Natural killer cell treated with Interleukin-12 subunit alpha and Interleukin-12 subunit beta and Interleukin-15 and Interleukin-18, amount 100 ng/mL, for 72 hours (primary cell): ENCODE measurements at regions not wholly inside any gene's neighbourhood (a gene's known extent, or its start where the extent isn't known, plus 50 kb on each side); places are given as distances from the start of the nearest gene placed in this dataset.

Source experiments
- ATAC-seq, 2 donors: fragments of 150-1000 bp; cut with Tn5 transposase in 1 of 2; sonication (Bioruptor Pico), chemical (Tn5 transposase) in 1 of 2; 2 replicates each; pipeline ENCODE4 v1.10.0; 2021
- DNase-seq: peaks from one replicate; pipeline ENCODE4 v3.0.0; 2022; ENCODE audit warnings: low spot score
- H3K27ac Mint-ChIP-seq, 2 donors: 1 replicate in 1 of 2; 2 replicates in 1 of 2; pipeline ENCODE4 v1.8.0; 2022; ENCODE audit warnings: mixed read lengths in 2 of 2, mild to moderate bottlenecking in 1 of 2, moderate library complexity in 1 of 2
- H3K27me3 Mint-ChIP-seq, 2 donors: 1 replicate in 1 of 2; 2 replicates in 1 of 2; pipeline ENCODE4 v1.8.0; 2022; ENCODE audit warnings: mixed read lengths in 2 of 2
- H3K36me3 Mint-ChIP-seq: one replicate; pipeline ENCODE4 v1.8.0; 2022; ENCODE audit warnings: mixed read lengths
- H3K4me1 Mint-ChIP-seq, 2 donors: 1 replicate in 1 of 2; 2 replicates in 1 of 2; pipeline ENCODE4 v1.8.0; 2022; ENCODE audit warnings: low read depth in 2 of 2, mixed read lengths in 2 of 2, mild to moderate bottlenecking in 1 of 2
- H3K4me3 Mint-ChIP-seq: one replicate; pipeline ENCODE4 v1.8.0; 2022; ENCODE audit warnings: mixed read lengths
- H3K9me3 Mint-ChIP-seq: 2 replicates; pipeline ENCODE4 v1.8.0; 2022; ENCODE audit warnings: mixed read lengths

DNA sequence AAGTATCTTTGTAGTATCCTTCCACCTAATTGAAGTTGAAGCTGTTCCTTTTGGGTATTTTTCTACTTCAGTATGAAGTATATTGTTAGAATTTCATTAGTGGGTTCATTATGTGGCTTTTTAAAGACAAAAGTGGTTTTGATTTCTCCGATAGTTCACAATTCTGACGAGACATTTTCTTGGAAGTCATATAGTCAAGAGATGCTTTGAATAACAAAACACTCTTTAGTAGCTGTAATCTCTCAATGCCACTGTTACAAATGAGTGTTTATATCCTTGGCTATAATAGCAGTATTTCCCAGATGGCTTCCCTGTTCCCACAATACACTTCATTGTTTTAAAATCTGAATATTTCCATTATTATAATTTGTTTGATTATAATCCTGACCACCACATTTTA lies 108.7 kb upstream of the F3 start:
- ATAC-seq: no peak
- Mint-ChIP-seq H3K27me3 (peaks cover 13 to 20% of the 10 kb centered on the region in 2 donors), H3K4me3 (no peak overlapping the region), H3K27ac (no peak overlapping the region), H3K36me3 (no peaks in the 10 kb centered on the region), H3K4me1 (peaks cover 0 to 4% of the 10 kb centered on the region in 2 donors), H3K9me3 (no peaks in the 10 kb centered on the region)
- no peak for DNase-seq

DNA sequence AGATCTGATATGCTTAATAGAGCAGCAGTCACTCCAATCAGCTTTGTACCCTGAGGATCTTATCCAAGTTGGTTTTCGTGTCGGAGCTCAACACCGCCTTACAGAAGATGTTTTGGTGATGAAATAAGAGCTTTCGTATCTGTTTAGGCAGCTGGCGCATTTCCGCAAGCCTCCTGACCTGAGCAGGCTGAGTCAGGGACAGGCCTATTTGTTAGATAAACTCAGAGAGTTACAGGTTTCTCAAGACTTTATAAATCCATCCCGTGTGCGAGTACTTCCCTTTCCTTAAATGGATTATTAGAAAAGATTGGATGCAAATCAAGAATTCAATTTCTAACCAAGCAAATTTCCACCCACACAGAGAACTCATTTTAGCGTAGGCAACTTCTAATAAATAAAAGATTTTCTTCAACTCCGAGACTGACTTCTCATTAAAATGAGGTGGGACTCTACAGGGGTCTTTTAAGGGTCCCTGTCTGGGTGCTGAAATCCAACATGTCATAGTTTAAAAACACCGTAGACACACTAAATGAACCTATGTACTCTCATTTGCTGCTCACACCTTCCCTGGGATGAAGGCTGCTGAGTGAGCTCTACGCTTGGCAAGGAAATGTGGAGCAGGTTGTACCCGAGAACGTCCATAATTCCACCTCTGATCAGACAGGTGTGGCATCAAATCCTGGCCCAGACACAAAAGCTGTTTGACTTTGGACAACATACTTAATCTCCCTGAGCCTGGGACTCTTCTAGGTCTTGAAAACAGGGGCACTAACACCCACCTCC lies 106.9 kb upstream of the F3 start:
- peaks cover 10 to 20% of the 10 kb centered on the region in 2 donors for H3K27me3 Mint-ChIP-seq

DNA sequence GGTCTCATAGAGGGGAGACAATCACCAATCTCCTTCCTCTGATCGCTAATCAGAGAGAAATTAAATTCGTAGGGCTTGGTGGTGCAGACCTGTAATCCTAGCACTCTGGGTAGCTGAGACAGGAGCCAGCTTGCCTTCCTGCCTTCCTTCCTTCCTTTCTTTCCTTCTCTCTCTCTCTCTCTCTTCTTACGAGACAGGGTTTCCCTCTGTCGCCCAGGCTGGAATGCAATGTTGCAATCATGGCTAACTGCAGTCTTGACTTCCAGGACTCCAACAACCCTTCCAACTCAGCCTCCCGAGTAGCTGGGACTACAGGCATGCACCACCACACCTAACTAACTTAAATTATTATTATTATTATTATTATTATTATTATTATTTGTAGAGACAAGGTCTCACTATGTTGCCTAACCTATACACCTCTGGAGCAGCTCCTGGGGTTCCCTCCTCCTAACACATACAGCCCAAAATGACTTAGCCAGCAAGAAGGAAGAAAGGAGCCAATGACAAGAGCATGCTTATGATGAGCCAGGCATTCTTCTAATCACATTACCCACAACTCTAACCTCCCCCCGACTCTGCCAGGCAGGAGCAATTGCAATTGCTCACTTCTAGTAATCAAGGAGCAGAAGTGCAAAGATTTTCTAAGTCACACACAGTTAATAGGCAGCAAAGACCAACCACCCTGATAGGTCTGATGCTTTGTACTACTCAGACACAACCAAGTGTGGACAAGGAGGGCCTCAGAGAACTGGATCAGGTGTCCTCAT lies 105.4 kb upstream of the F3 start:
- H3K36me3 Mint-ChIP-seq: no peaks in the 10 kb centered on the region
- H3K27me3 Mint-ChIP-seq: peaks cover 7 to 20% of the 10 kb centered on the region in 2 donors
- DNase-seq (no peak), ATAC-seq (no peak)
- H3K9me3 Mint-ChIP-seq: no peaks in the 10 kb centered on the region
- no peak overlapping the region for H3K4me3 Mint-ChIP-seq
- H3K4me1 Mint-ChIP-seq: no peaks in the 10 kb centered on the region
- no peak overlapping the region for H3K27ac Mint-ChIP-seq

More for the DNA sequence above, 106.9 kb upstream of the F3 start:
- Mint-ChIP-seq H3K4me1 (peaks cover 0 to 2% of the 10 kb centered on the region in 2 donors), H3K36me3 (no peaks in the 10 kb centered on the region), H3K9me3 (no peaks in the 10 kb centered on the region), H3K27ac (no peak overlapping the region), H3K4me3 (no peak overlapping the region)
- DNase-seq (no peak), ATAC-seq (no peak)

DNA sequence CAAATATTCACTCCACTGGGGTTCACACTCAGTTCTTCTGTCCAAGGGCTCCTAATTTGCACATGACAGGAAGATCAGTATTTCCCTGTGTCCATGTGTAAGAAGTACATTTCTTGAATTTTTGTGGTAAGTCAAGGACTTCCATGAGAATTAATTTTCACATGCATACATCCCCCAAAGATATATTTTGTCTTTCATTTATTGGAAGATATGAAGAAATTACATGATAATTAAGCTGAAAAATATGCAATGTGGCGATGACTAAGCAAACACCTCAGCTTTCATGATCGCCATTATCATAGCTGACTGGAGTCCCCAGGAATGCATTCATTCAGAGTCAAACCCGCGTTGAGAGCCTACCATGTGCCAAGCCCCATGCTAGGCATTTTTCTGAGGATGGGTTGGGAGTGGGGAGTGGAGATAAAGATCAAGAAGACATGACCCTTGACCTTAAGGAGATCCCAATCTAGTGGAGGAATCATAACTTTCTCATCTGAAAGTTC lies 104.6 kb upstream of the F3 start:
- no peaks in the 10 kb centered on the region for H3K9me3 Mint-ChIP-seq
- H3K4me3 Mint-ChIP-seq: no peak overlapping the region
- H3K4me1 Mint-ChIP-seq: no peaks in the 10 kb centered on the region
- no peaks in the 10 kb centered on the region for H3K36me3 Mint-ChIP-seq
- peaks cover 7 to 14% of the 10 kb centered on the region in 2 donors for H3K27me3 Mint-ChIP-seq
- ATAC-seq (no peak), DNase-seq (no peak)
- no peak overlapping the region for H3K27ac Mint-ChIP-seq

DNA sequence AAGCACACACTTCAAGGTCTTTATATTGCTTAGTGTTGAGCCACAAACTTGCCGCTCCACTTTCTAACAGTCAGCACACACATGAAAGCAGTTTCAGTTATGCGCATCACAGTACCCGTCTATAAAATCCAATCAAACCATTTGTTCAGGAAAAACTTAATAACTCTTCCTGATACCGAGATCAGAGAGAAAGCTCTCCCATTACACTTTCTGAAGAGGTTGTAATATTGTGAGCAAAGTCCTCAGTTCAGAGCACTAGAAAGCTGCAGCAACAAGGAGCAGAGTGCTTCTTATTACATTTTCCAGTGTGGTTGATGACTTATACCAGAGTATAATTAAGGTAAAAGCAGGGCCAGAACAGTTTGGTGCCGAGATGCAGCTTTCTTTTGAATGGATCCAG lies 102.8 kb upstream of the F3 start:
- ATAC-seq: no peak
- DNase-seq: no peak
- Mint-ChIP-seq H3K27ac (no peak overlapping the region), H3K4me1 (no peaks in the 10 kb centered on the region), H3K27me3 (peaks cover 12 to 13% of the 10 kb centered on the region in 2 donors), H3K4me3 (no peak overlapping the region), H3K9me3 (no peaks in the 10 kb centered on the region), H3K36me3 (no peaks in the 10 kb centered on the region)

DNA sequence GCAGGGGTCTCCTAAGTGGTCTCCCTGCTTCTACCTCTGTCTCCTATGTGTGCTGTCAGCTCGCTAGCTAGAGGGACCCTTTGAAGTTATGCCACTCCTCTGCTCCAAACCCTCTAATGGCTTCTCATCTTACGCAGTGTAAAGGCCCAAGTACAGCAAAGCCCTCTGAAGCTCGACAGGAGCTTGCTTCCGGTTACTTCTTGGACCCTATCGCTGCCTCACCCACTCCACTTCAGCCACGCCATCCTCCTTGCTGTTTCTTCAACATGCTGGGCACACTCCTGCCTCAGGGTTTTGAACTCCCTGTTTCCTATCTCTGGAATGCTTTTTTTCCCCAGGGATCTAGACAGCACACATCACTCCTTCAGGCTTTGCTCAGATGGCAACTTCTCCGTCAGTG lies 102.3 kb upstream of the F3 start:
- H3K27me3 Mint-ChIP-seq: peaks cover 11 to 13% of the 10 kb centered on the region in 2 donors
- ATAC-seq (no peak), DNase-seq (no peak)
- no peaks in the 10 kb centered on the region for H3K4me1 Mint-ChIP-seq
- H3K36me3 Mint-ChIP-seq: no peaks in the 10 kb centered on the region
- no peaks in the 10 kb centered on the region for H3K9me3 Mint-ChIP-seq
- no peak overlapping the region for H3K4me3 Mint-ChIP-seq
- H3K27ac Mint-ChIP-seq: no peak overlapping the region

DNA sequence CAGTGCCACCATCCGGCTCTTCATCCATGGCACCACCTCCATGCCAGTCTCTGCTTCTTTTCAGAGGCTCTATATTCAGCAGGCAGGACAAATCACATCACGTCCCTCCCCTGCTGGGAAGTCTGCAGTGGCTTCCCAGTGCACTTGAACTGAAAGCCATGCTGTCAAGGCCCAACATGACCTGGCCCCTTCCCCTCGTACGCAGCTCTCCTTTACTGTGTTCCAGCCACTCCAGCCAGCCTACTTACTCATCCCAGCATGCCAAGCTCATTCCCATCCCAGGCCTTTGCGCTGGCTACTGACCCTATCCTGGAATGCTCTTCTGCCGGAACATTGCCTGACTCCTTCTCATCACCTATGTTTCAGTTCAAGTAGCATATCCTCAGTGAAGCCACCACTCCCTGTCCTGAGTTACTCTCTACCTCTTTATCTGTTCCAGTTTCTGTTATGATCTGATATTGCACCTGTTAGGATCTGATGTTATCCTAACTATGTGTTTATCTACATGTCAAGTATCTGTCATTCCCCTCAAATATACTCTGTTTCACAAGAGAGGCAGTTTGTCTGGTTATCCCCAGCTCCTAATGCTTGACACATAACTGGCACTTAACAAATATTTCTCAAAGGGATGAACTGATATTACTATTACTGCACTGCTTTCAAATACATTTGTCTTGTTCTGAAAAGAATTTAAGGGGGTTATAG lies 101.2 kb upstream of the F3 start:
- H3K36me3 Mint-ChIP-seq: no peaks in the 10 kb centered on the region
- H3K27ac Mint-ChIP-seq: no peak overlapping the region
- ATAC-seq: no peak
- no peaks in the 10 kb centered on the region for H3K9me3 Mint-ChIP-seq
- no peaks in the 10 kb centered on the region for H3K4me1 Mint-ChIP-seq
- DNase-seq: no peak
- no peak overlapping the region for H3K4me3 Mint-ChIP-seq
- H3K27me3 Mint-ChIP-seq: peaks cover 8 to 13% of the 10 kb centered on the region in 2 donors

DNA sequence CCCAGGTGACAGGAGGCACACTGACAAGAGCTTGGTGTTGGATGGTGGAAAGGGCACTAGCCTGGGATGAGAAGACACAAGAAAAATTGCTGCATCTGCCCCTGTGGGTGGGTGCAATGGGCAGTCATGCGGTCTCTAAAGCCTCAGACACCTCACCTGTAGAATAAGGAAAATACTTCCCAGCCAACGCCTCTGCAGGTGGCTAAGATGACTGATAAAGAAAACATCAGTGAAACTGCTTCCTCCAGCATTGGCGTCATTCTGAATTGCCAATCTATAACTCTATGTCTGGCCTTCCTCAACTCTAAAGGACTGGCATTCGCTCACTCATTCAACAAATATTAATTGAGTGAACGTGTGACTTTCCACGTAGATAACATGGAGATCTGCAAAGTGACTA lies 100.4 kb upstream of the F3 start:
- Mint-ChIP-seq H3K4me3 (no peak overlapping the region), H3K27me3 (peaks cover 4 to 13% of the 10 kb centered on the region in 2 donors), H3K9me3 (no peaks in the 10 kb centered on the region), H3K4me1 (no peaks in the 10 kb centered on the region), H3K27ac (no peak overlapping the region), H3K36me3 (no peaks in the 10 kb centered on the region)
- DNase-seq: no peak
- ATAC-seq: no peak

DNA sequence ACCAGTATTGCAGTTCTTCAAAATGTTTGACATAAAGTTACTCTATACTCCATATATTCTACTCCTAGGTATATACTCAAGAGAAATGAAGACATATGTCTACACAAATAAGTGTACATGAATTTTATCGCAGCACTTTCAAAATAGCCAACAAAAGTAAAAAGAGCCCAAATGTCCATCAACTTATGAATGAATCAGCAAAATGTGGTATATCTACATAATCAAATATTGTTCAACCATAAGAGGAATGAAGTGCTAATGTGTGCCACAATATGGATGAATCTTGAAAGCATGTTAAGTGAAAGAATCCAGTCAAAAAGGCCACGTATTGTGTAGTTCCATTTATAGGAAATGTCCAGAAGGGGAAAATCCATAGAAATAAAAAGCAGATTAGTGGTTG lies 98.6 kb upstream of the F3 start:
- H3K27me3 Mint-ChIP-seq: peaks cover 0 to 13% of the 10 kb centered on the region in 2 donors
- no peak for ATAC-seq
- H3K4me1 Mint-ChIP-seq: no peaks in the 10 kb centered on the region

DNA sequence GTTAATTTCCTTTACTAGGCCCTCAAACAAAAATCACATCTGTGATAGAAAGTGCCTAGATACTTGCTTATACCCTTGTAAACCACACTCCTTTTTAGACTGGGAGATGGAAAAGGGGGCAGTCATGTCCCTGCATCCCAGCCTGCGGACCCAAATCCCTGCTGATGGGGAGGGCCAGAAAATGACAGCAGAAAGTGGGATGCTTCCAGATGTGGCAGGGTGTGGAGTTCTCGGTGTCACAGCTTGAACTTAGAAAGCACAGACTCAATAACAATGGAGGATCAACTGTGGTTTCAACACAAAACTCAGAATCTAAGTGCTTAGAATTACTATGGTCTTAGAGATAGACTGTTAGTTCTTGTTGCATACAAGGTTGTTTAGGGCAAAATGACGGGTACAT lies 95.6 kb upstream of the F3 start:
- DNase-seq (no peak), ATAC-seq (no peak)
- Mint-ChIP-seq H3K27me3 (peaks cover 8 to 13% of the 10 kb centered on the region in 2 donors), H3K27ac (no peak overlapping the region), H3K36me3 (no peaks in the 10 kb centered on the region), H3K4me3 (no peak overlapping the region), H3K9me3 (no peaks in the 10 kb centered on the region), H3K4me1 (no peaks in the 10 kb centered on the region)

More for the DNA sequence above, 98.6 kb upstream of the F3 start:
- no peaks in the 10 kb centered on the region for H3K9me3 Mint-ChIP-seq
- no peaks in the 10 kb centered on the region for H3K36me3 Mint-ChIP-seq
- H3K4me3 Mint-ChIP-seq: no peak overlapping the region
- DNase-seq: no peak
- H3K27ac Mint-ChIP-seq: no peak overlapping the region

DNA sequence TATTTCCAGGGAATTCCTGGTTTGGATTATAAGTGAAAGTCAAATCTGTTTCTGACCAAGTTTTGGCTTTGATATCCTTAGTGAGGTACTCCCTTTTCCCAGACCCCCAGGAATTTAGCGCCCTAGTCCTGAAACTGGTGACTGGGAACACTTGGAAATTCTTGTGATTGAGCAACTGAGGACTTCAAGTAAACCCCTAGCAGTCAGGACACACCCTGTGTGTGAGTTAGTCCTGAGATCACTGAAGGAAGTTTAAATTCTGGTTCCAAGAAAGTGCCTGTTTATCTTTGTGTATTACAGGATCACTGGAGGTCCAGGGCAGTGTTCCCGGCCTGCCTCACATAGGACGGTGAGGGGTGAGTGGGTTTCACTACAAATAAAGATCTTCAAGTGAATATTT lies 95.1 kb upstream of the F3 start:
- Mint-ChIP-seq H3K4me1 (no peaks in the 10 kb centered on the region), H3K4me3 (no peak overlapping the region), H3K9me3 (no peaks in the 10 kb centered on the region), H3K27me3 (peaks cover 12 to 13% of the 10 kb centered on the region in 2 donors), H3K27ac (no peak overlapping the region), H3K36me3 (no peaks in the 10 kb centered on the region)
- ATAC-seq: no peak
- no peak for DNase-seq

DNA sequence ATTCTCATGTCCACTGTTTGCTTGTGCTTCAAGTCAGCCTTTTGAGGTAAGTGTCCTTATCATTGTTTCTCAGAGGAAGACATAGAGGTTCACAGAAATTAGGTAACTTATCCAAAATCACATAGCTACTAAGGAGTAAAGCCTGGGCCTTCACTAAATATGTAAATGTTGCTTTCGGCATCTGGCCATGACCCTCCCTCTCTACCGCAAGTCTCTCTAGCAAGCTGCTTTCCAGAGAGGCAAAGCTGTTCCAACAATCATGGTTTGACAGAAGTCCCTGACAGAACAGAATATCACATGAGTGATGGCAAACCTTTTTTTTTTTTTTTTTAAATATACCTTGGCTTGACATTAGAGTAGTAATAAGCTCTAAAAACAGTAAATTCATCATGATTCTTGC lies 94.5 kb upstream of the F3 start:
- peaks cover 12 to 13% of the 10 kb centered on the region in 2 donors for H3K27me3 Mint-ChIP-seq
- ATAC-seq (no peak), DNase-seq (no peak)
- H3K4me1 Mint-ChIP-seq: no peaks in the 10 kb centered on the region
- no peaks in the 10 kb centered on the region for H3K36me3 Mint-ChIP-seq
- H3K9me3 Mint-ChIP-seq: no peaks in the 10 kb centered on the region
- H3K4me3 Mint-ChIP-seq: no peak overlapping the region
- H3K27ac Mint-ChIP-seq: no peak overlapping the region

DNA sequence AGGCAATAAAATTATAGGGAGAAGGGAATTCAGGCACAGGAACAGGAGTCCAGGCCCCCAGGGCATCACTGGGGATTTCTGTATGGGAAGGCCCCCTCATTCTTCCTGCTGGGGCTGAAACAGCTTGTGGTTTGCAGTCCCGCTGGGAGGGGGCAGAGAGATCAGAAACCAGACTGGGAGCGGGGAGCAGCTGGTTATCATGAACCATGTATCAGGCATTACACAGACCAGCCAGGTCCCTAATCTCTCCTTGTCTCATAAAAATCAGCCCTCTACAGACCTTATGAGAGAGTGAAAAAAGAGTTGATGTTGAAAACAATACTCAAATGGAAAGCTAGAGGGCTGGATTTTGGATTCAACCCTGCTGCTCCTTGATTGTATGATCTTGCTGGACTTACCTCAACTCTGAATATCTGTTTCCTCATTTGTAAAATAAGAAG lies 93.4 kb upstream of the F3 start:
- no peaks in the 10 kb centered on the region for H3K36me3 Mint-ChIP-seq
- ATAC-seq (no peak), DNase-seq (no peak)
- no peak overlapping the region for H3K4me3 Mint-ChIP-seq
- H3K27me3 Mint-ChIP-seq: peaks cover 14 to 16% of the 10 kb centered on the region in 2 donors
- H3K27ac Mint-ChIP-seq: no peak overlapping the region
- H3K9me3 Mint-ChIP-seq: no peaks in the 10 kb centered on the region
- peaks cover 0 to 4% of the 10 kb centered on the region in 2 donors for H3K4me1 Mint-ChIP-seq

DNA sequence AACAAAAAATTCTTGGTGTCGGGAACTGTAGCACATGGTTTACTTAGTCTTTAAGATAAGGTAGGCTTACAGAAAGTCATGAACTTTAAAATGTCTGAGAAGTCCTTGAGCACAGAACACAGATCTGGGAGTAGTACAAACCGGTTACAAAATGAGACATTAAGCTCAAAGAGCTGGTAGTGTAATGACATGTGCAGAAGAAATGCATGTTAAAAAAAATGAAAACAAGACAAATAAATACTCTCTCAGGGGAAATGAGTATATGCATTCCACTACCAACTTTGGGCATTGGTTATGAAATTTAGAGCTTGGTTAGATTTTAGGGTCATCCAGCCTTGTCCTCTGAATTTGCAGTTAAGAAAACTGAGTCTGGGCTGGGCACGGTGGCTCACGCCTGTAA lies 91.5 kb upstream of the F3 start:
- DNase-seq (no peak), ATAC-seq (no peak)
- Mint-ChIP-seq H3K4me1 (peaks cover 0 to 5% of the 10 kb centered on the region in 2 donors), H3K27me3 (peaks cover 17 to 21% of the 10 kb centered on the region in 2 donors), H3K4me3 (no peak overlapping the region), H3K36me3 (no peaks in the 10 kb centered on the region), H3K9me3 (no peaks in the 10 kb centered on the region), H3K27ac (no peak overlapping the region)
